Psoas muscle (tissue), 7 donors: ENCODE measurements at regions not wholly inside any gene's neighbourhood (a gene's known extent, or its start where the extent isn't known, plus 50 kb on each side); places are given as distances from the start of the nearest gene placed in this dataset.

Experiments used
- ATAC-seq, 4 donors: fragments of 200-7000 bp; cut with Tn5 transposase; one replicate each; pipeline ENCODE4 v1.9.1; 2020; ENCODE audit warnings: moderate library complexity in 3 of 4, mild to moderate bottlenecking in 2 of 4
- DNase-seq, 2 donors: peaks; one replicate each; pipeline ENCODE4 v3.0.0-alpha.2; 2020
- H3K27ac ChIP-seq: fragments of 200-600 bp; one replicate; pipeline ENCODE4 v1.8.0; 2022
- H3K27me3 ChIP-seq, 3 donors: fragments of 200-600 bp in 1 of 3; one replicate each; pipeline versions ENCODE4 v1.6.1 to v1.8.0; 2013 to 2022; ENCODE audit warnings: low read length in 2 of 3, mild to moderate bottlenecking in 2 of 3, moderate library complexity in 1 of 3; ENCODE audit not compliant: insufficient read depth in 3 of 3
- H3K36me3 ChIP-seq, 2 donors: fragments of 200-600 bp in 1 of 2; one replicate each; pipeline versions ENCODE4 v1.6.1 to v1.8.0; 2013 to 2022; ENCODE audit warnings: low read depth in 1 of 2, mild to moderate bottlenecking in 1 of 2, moderate library complexity in 1 of 2; ENCODE audit not compliant: insufficient read depth in 1 of 2
- H3K4me1 ChIP-seq: fragments of 200-600 bp; one replicate; pipeline ENCODE4 v1.8.0; 2022
- H3K4me3 ChIP-seq: fragments of 200-600 bp; one replicate; pipeline ENCODE4 v1.8.0; 2022; ENCODE audit warnings: mild to moderate bottlenecking
- H3K9me3 ChIP-seq: fragments of 200-600 bp; one replicate; pipeline ENCODE4 v1.8.0; 2022
- CTCF ChIP-seq: fragments of 200-600 bp; IDR thresholded peaks from one replicate; pipeline ENCODE4 v1.8.0; 2022; ENCODE audit warnings: antibody characterized with exemption
- WGBS, 3 donors: extraction: QIAGEN DNeasy Blood & Tissue Kit; methylation state at CpG; one replicate each; pipeline versions ENCODE4 v1.1.6 to v1.1.7; 2013; 5-methylcytosine and 5-hydroxymethylcytosine counted together
- intact Hi-C, 2 donors: fragments of 100-400 bp; cut with DNase I; formaldehyde crosslinking; loops; one replicate each; pipeline versions ENCODE4 v1.11.0 to v1.14.2; 2022
- donor health status: healthy with polysubstance abuse.
- donor health status: DM: no; HTN: no; CAD: no; lungs with moderate emphysema.
- donor health status: Bipolar disorder and iron deficiency.
- donor health status: healthy.
- donor health status: DM: yes; HTN: yes; CAD: no.
- donor health status: DM: no; HTN: no; CAD: no.
- donor health status: DM: yes; HTN: yes; CAD: no.

- Histone ChIP-seq H3K36me3 (no peaks in the 10 kb centered on the region), H3K27ac (no peak overlapping the region), H3K4me3 (no peak overlapping the region), H3K4me1 (no peaks in the 10 kb centered on the region), H3K27me3 (peaks cover 0 to 15% (median 10%) of the 10 kb centered on the region in 3 donors), H3K9me3 (no peaks in the 10 kb centered on the region)
- no peak for TF ChIP-seq CTCF
- ATAC-seq = no peak
- intact Hi-C loops = no loop called here
- WGBS, 3 donors = 41 to 44% (median 43%) methylated on average over 13 of the region's 13 CpGs
- no peak for DNase-seq
Observed at GRCh38 chr11:119839476-119840133, 110.6 kb upstream of the NECTIN1 start.

GRCh38 chr11:119835753-119836152 is 106.8 kb upstream of the NECTIN1 start:
- no peak for DNase-seq
- no peaks in the 10 kb centered on the region for H3K4me1 ChIP-seq
- WGBS, 3 donors = 43 to 60% (median 56%) methylated on average over 7 to 8 of the region's 8 CpGs
- no peaks in the 10 kb centered on the region for H3K36me3 ChIP-seq
- H3K27me3 ChIP-seq = peaks cover 0 to 18% (median 14%) of the 10 kb centered on the region in 3 donors
- H3K9me3 ChIP-seq = no peaks in the 10 kb centered on the region
- no peak for TF ChIP-seq CTCF
- ATAC-seq = no peak
- intact Hi-C loops = no loop called here
- H3K4me3 ChIP-seq = no peak overlapping the region
- H3K27ac ChIP-seq = no peak overlapping the region

GRCh38 chr11:119832202-119832935 is 103.4 kb upstream of the NECTIN1 start:
- no peak for ATAC-seq
- H3K4me1 ChIP-seq = no peaks in the 10 kb centered on the region
- H3K27me3 ChIP-seq = peaks cover 0 to 14% (median 11%) of the 10 kb centered on the region in 3 donors
- intact Hi-C loops = no loop called here
- DNase-seq = no peak
- WGBS, 3 donors = 41 to 47% (median 44%) methylated on average over 11 of the region's 11 CpGs
- H3K36me3 ChIP-seq = no peaks in the 10 kb centered on the region
- no peaks in the 10 kb centered on the region for H3K9me3 ChIP-seq
- no peak overlapping the region for H3K4me3 ChIP-seq
- TF ChIP-seq CTCF = no peak
- no peak overlapping the region for H3K27ac ChIP-seq

GRCh38 chr11:119831011-119831410 is 102.0 kb upstream of the NECTIN1 start:
- no peak for ATAC-seq
- no peak overlapping the region for H3K27ac ChIP-seq
- H3K9me3 ChIP-seq = no peaks in the 10 kb centered on the region
- H3K36me3 ChIP-seq = no peaks in the 10 kb centered on the region
- intact Hi-C loops = no loop called here
- WGBS, 3 donors = 74 to 84% (median 82%) methylated on average over 7 of the region's 7 CpGs
- H3K4me3 ChIP-seq = no peak overlapping the region
- H3K27me3 ChIP-seq = peaks cover 0 to 14% (median 9%) of the 10 kb centered on the region in 3 donors
- DNase-seq = no peak
- no peaks in the 10 kb centered on the region for H3K4me1 ChIP-seq
- TF ChIP-seq CTCF = no peak
